GM21390 (cell line): ENCODE measurements at regions not wholly inside any gene's neighbourhood (a gene's known extent, or its start where the extent isn't known, plus 50 kb on each side); places are given as distances from the start of the nearest gene placed in this dataset.
"Not testable (repeated sequence)": the region's sequence is repeated elsewhere in the genome, so short reads cannot be mapped to it uniquely, and the experiment has no call there.

Experiments
- ATAC-seq: cut with Tn5 transposase; IDR thresholded peaks from one replicate; pipeline ENCODE4 v1.9.1; 2021; ENCODE audit not compliant: unreplicated experiment

DNA sequence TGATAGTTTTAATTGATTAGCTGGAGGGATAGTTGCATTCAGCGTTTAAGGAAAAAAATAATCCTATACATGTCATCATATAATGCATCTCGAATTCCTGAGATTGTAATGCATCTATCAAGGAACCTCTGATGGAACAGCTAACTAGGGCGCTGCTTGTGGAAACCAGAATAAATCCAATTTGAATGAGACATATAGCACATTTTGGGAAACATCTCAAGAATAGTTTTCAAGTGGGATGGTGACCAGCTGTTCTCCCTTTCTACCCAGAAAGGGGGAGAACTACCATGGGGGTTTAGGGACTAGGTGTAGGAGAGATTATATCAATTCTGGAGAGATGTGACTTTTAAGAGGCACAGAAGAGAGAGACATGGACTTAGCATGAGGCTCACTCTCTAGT lies 319.3 kb upstream of the BRINP1 start:
- no peak for ATAC-seq

DNA sequence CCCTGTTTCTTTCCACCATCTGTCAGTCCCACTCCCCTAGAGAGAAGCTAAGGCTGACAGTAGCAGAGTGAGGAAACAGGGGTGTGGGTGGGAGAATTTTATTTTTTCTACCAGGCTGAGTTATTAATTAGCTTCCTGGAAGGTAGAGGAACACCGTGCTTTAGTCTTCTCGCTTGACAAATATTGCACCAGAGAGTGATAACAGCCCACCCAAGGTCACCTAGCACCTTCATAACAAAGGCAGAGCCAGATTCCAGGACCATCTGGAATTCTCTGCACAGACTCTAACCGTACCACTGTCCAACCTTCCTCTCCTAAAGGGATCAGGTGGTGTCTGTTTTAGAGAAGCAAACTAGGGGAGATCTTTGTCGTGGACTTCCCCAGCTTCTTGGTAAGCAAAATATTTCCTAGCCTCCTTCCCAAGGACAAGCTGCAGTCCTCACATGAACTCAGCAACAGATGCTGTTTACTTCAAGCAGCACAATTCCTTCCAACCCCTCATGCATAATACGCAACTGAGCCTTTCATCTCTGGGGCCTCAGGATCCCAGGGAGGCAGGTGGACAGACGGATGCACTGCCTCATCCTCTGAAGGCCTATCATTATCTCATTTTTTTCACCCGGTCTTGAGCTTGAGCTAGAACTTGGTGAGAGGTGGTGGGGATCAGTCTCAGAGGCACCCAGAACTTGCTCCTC lies 308.7 kb upstream of the BRINP1 start:
- ATAC-seq = no peak

DNA sequence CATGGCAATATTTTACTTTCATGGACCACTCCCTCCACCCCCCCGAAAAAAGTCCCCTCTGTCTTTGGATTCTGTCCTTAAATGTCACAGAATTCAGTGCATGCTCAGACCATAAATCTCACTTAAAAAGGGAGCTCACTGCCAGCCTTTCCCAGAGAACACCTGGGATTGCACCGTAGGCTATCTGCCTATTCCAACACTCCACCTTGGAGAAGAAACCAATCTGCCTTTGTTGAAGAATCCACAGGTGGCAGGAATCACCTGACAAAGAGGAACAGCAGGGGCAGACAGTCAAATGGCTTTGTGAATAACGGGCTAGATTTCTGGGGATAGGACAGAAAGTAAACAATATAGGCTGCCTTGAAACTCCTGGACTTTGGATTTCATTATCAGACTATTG lies 306.7 kb upstream of the BRINP1 start:
- ATAC-seq = no peak

DNA sequence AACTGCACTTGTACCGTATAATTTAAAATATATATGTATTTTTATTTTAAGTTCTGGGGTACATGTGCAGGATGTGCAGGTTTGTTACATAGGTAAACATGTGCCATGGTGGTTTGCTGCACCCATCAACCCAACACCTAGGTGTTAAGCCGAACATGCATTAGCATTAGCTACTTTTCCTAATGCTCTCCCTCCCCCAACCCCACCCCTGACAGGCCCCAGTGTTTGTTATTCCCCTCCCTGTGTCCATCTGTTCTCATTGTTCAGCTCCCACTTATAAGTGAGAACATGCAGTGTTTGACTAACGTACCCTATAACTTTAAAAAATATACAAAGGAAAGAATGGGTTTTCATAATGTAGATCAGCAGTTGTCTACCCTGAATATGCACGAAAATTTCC lies 303.5 kb upstream of the BRINP1 start:
- ATAC-seq = not testable (repeated sequence)

DNA sequence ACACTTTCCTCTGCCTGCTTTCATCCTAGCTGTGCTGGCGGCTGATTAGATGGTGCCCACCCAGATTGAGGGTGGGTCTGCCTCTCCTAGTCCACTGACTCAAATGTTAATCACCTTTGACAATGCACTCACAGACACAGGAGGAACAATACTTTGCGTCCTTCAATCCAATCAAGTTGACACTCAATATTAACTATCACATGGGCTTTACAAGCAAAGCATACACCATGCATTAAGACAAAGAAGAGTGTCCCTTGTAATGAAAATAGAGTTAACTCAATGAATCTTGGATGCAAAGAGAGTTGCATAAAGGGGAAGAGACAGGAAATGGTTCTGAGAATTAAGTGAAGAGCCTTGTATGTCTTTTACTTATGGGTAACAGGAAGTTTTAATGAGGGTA lies 298.7 kb upstream of the BRINP1 start:
- no peak for ATAC-seq

DNA sequence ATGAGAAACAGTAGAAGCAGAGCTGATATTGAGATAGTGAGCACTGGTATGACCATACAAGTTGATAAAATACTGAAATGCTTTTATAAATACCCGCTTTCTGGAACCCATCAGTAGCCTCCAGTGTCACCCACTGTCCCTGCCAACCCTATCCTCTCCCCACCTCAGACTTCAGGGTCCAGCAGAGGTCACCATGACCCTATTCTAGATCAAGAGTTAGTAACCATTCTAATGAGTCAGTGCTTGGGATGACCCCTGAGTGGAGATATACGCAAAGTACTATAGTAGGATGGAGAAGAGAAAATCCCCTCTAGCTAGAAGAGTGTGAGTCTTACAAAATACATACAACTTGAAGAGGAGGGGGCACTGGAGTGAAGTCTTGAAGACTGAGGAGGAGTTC lies 297.9 kb upstream of the BRINP1 start:
- ATAC-seq = no peak

DNA sequence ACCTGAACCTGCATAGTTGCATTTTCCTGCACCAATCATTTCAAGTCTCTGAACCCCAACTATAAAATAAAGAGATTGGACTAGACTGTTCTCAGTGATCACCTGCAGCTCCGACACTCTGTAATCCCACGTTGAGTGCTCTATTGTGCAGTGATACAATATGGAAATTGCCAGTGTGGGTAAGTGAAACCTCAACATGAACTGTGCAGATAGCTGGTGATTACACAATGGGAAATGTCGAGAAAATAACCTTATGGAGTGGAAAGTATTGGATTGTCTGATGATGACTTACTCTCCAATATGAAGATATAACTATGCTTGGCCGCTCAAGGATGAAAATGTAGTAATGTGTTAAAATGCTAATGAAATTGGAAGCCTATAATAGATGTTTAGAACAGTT lies 293.1 kb upstream of the BRINP1 start:
- ATAC-seq = no peak

DNA sequence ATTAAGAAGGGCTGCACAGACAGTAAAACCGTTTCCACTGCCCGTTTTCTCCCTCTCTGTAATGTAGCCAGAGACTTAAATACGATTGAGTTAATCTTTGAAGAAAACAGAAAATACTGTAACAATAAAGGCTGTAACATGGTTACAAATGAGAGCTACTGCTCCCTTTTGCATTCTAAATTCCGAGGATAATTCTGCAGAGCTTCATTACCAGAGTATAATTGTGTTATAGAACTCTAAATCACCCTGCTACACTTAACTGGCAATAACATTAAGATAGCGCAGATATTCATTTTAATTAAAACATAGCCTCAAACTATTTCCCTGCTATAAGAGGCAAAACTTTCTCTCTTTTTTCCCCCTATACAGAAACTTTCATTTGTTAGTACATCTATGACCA lies 283.7 kb upstream of the BRINP1 start:
- ATAC-seq = no peak

DNA sequence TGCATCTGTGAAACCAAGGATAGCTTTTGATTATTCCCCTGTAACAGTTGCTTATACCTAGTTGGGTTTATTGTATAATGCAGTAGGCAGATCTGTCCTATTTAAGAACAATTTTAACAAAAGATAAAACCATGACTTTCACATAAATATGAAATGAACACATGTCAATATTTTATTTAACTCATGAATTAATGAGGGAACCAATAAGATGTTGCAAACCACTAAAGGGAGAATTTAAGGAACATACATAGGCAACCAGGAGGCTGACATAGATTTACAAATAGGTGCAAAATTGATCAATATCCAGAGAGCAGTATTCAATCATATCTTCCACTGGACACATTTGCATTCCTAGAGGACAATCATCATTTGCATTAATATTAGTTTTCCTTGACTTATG lies 280.0 kb upstream of the BRINP1 start:
- no peak for ATAC-seq

DNA sequence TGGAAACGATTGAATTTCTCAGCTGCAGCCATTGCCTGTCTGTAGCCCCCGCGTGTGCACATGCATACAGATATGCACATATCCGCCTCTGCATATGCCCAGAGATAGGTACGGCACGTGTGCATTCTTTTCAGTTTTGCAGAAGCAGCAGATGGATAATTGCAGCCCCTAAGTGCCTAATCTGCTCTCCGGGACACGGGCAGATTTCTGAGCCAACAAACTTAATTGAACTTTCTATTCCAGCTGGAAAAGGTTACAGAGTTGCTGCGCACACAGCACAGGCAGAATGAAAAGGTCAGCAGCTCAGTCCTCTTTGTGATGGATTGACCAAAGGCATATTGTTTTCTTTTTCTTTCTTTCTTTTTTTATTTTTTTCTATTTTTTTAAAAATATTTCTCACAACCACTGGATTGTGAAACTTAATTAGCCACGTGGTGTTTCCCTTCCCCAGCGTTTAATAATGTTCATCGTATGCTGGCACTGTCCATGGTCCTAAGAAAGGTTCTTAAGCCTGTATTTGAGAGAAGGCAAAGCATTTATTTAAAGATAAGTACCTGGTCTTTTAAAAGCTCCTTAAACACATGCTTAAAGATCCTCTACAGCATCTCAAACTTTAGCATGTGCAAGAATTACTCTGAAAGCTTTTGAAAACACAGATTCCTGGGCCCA lies 270.2 kb upstream of the BRINP1 start:
- no peak for ATAC-seq

DNA sequence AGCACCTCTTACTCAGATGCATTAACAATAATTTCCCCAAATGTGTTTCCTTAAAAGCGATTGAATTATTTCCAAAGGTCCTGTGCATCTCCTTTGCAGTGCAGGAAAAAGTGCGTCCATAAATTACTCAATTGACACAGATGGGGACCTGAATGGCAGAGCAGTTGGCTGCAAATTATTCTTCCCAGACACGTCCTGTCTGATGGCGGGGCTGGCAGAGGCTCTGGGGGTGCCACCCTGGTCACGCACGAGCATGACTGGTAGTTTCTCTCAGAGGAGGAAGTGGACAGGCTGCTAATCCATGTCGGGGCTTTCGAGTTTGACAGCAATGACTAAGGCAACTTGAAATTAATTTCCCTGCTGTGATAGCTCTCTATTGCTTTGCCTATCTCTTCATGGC lies 264.8 kb upstream of the BRINP1 start:
- no peak for ATAC-seq

DNA sequence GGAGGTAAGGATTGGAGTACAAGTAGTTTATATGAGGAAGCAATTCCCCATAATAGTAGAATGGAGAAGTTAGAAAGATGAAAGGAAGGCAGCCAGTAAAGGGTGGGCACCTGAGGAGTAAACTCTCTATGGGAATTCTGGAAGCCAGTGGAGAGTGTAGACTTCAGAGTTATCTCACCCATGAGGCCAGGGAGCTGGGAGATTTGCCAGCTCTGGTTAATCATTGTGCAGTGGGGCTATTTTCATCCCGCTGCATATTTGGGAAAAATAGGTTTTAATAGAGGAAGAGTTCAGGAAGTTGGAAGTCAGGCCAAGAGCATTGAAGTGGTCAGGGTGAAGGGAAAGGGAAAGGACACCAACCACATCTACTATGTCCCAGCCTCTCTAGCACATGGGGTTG lies 242.3 kb upstream of the BRINP1 start:
- ATAC-seq = no peak

DNA sequence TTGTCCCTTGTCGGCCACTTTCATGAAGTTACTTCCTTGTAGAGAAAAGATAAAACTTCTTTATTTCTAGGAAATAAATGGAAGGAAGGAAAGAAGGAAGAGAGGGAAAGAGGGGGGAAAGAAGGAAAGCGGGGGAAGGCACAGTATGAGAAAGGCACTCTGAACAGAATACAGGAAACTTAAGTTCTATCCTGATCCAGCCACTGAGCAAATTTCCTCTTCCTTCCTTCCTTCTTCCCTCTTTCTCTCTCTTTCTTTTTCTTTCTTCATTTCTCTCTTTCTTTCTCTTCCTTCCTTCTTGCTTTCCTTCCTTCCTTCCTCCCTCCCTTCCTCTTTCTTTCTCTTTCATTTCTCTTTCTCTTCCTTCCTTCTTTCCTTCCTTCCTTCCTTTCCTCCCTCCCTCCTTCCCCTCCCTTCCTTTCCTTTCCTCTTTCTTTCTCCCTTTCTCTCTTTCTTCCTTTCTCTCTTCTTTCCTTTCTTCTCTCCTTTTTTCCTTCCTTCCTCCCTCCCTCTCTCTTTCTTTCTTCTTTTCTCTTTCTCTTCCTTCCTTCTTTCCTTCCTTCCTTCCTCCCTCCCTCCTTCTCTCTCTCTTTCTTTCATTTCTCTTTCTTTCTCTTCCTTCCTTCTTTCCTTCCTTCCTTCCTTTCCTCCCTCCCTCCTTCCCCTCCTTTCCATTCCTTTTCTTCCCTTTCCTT lies 240.2 kb upstream of the BRINP1 start:
- ATAC-seq = no peak

DNA sequence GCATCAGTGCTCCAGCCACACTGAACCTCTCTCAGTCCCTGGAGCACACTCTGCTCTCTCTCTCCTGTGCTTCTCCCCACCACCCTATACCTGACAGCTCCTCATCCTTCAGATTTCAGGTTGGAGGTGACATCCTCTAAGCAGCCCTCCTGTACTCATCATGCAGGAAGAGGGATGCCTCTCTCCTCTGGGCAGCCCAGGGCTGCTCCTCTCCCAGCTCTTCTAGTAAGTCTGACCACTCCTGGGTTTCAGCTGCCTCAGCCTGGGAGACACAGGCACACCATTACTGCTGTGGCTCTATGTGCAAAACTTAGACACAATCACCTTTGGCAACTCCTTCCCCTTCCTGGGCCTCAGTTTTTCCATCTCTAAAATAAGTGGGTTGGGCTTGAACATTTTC lies 232.4 kb upstream of the BRINP1 start:
- ATAC-seq = no peak

DNA sequence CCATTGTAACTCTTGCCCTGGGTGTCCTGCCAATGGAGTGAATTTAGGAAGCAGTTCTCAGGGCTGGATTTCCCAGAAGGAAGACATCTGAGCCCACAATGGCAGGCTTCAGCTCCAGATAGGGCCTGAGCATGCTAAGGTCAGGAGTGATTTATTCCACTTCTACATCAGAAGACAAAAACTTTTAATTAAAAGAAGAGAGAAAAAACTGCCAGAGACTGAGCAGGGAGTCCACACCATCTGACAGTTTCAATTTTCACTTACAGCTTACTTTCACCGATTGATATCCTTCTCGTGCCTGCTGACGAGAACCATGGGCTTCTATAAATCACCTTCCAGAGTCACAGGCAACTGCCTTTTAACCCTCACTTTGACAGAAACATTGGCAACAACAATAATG lies 228.3 kb upstream of the BRINP1 start:
- ATAC-seq = no peak

DNA sequence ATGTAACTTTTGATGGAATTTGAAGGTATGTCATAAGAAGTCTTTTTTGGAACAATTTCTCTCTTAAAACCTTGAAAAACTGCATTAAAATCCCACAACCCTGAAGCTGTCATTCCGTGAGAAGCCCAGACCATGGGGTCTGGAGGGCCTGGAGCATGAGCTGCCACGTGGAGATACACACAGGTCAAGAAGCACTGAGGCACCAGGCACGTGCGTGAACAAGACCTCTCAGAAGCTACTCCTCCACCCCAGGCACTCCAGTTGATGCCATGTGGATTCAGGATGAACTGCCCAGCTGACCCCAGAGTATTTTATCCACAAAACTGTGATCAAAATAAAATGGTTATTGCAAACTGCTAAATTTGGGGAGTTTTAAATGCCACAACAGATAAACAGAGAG lies 227.5 kb upstream of the BRINP1 start:
- no peak for ATAC-seq

DNA sequence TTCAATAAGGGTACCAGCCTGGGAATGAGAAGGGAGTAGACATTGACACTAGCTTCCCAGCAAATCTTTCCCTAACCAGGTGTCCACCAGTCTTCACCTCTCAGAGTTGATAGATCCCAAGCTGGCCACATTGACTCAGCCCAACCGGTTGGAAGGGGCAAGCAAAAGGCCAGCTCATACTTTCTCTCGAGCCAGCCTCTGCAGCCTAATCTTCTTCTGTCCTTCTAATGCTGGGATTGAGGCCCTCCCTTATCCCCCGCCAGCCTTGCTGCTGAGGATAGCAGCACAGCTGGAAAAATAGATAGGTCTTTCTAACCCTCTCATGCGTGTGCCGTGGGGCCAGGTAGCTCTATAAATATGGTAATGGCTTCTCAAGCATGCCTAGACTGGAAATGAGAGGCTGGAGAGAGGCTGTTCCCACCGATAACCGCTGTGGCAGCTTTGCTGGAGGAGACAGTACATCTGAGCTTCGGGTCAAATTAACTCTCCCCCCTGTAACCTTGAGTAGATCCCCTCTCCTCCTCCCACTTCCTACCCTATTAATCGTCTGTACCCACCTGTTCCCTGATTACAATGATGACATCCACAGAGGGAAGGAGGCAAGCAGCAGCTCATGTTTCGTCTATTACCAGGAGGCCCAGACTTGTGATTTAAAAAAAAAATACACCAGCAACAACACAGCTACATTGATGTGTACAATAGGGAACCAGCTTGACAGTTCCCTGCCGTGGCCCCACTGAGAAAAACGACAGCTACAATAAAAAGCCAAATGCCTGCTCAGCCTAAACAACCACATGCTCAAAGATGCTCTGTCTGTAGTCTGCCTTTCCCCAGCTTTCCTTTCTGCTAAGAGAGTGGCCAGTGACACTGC lies 219.9 kb upstream of the BRINP1 start:
- ATAC-seq = no peak

DNA sequence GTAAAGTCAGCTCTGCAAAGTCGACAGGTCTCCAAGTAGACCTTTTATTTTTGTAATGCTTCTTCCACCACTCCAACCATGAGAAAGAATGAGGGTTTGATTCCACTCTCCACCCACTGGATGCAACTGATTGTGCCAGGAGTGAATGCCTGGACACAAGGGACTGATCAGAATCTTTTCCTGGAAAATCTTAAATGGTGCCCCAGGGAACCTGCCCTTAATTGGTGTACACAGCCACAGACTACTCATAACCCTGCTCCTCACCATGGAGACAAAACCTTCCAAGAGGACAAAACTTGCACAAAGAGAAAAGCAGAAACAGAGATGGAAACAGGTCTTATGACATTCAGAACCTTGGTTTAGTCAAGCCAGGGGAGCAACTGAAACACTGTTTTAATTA lies 208.6 kb upstream of the BRINP1 start:
- ATAC-seq = no peak

DNA sequence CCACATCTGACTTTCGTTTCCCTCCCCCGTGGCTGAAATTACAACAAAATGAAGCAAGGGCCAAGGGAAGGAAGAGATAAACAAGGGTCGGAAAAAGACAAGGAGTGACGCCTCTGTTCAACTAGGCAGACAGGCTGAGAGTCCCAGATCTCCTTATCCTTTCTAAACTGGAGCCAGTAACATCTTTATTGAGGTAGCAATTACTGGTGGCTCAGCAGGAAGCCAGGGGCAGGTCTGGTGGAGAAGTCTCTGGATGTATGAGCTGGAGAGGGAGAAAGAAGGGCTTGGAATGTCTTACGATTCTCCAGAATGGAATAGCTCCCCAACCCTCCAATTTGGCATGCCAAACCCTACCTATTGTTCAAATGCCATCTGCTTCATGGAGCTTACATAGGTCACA lies 190.8 kb upstream of the BRINP1 start:
- no peak for ATAC-seq

DNA sequence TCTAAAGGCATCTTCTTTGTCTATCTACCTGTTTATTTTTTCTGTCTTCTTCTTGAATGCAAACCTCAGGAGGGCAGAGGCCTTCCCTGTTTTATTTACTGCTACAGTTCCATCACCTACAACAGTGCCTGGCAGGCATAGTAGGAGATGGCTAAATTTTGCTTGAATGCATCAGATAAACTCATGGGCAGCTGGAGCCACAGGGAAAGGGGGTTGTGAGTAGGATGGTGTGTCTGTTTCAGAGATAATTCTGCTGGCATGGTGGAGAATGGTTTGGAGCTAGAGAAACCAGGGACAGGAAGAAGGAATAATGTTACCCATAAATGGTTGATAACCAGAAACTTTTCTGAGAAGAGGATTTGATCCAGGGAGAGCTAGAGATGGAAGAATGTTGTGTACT lies 189.8 kb upstream of the BRINP1 start:
- no peak for ATAC-seq

DNA sequence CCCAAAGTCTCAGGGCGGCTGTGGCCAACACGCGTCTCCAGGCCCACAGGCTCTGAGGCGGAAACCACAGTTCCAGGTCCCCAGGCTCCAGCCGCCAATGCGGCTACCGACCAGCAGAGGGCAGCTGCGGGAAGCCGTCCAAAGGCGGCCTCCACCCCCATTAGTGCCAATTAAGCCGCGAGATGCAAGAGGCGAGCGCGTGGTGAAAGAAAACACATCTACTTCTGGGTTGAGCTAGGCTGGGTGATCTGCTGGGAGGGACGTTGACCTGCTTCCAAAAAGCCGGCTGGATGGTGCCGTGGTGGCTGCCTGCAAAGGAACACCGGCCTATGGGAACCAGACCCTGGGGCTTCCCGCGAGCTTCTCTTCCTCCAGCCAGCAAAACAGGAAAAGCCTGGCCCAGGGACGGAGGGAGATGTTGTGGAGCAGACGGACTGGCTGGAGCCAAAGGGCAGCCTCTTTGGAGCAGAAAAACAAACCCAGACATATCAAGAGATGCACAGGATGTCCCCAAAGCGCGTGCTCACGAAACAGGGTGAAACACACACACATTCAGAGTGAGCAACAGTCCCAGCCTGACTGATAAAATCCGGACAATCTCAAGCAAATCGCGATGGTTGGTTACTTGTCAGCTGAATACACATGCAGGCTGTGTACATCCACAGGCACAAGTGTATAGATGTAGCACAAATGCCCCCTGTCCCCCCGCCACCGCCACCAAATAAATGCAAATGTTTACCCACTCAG lies 187.1 kb upstream of the BRINP1 start:
- peak; percentile 97 for ATAC-seq
